HG03469 (cell line): ENCODE measurements at regions not wholly inside any gene's neighbourhood (a gene's known extent, or its start where the extent isn't known, plus 50 kb on each side); places are given as distances from the start of the nearest gene placed in this dataset.
"Not testable (repeated sequence)": the region's sequence is repeated elsewhere in the genome, so short reads cannot be mapped to it uniquely, and the experiment has no call there.

Experiments
- ATAC-seq: cut with Tn5 transposase; IDR thresholded peaks from one replicate; pipeline ENCODE4 v1.9.1; 2021; ENCODE audit warnings: mild to moderate bottlenecking, moderate library complexity, moderate number of reproducible peaks; ENCODE audit not compliant: unreplicated experiment

- no peak for ATAC-seq
Observed at GRCh38 chr4:20062054-20062453, 189.7 kb upstream of the SLIT2 start.

DNA sequence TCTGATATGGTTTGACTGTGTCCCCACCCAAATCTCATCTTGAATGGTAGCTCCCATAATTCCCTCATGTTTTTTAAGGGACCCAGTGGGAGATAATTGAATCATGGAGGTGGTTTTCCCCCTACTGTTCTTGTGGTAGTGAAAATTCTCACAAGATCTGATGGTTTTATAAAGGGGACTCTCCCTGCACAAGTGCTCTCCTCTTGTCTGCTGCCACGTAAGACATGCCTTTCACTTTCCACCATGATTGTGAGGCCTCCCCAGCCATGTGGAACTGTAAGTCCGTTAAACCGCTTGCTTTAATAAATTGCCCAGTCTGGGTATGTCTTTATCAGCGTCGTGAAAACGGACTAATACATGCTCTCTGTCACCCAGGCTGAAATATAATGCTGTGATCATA lies 200.9 kb upstream of the SLIT2 start:
- no peak for ATAC-seq

- no peak for ATAC-seq
Observed at GRCh38 chr4:20049889-20050288, 201.8 kb upstream of the SLIT2 start.

- no peak for ATAC-seq
Observed at GRCh38 chr4:20046931-20047677, 204.6 kb upstream of the SLIT2 start.

DNA sequence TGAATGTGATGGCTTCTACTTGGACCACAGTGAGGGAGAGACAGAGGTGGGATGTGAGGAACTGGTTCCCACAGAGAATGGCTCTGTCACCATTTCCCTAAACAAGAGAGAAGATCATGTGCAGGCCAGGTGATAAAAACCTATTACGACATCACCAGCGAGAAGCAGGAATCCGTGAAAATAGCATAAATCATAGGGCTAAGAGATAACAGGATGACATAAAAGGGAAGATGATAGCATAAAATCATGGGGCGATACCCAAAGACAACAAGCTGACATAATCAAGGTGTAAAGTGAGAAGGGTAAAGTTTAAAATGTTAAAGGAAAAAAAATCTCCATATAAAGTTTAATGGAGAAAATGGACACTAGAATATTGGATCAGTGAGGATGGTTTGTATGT lies 205.5 kb upstream of the SLIT2 start:
- ATAC-seq: no peak

- no peak for ATAC-seq
Observed at GRCh38 chr4:20044966-20045365, 206.7 kb upstream of the SLIT2 start.

DNA sequence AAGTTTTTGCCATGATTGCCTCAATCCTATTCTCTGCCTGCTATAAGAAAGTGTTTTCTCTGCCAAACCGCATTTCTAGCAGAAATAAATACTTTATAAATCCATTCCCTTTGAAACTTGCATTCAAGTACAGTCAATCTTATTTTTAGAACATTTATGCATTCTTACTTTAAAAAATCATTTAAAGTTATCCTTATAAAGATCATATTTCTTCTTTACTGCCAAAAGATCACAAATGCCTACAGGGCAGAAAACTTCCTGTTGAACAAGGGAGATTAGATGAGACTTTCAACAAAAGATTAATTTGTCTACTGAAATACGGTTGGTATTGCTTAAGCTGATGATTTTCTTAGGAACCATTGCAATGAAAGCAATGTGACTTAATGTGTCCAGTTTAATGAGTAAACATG lies 207.2 kb upstream of the SLIT2 start:
- no peak for ATAC-seq

DNA sequence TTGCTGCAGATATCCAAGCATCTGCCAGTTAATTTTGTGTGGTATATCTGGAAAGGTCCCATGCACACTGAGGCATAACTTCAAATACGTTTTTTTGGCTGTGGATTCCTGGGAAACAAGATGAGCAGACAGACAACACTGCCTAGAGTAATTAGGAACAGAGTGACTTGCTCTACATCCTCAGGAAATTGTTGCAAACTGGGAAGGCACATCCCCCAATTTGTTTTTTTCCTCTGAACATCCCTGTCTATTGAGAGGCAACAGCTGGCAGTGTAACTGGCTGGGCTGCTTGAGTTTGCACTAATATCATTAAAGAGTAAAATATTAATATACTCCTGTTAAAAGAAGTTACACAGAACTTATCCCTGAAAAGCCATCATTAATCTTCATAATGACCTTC lies 207.7 kb upstream of the SLIT2 start:
- no peak for ATAC-seq

DNA sequence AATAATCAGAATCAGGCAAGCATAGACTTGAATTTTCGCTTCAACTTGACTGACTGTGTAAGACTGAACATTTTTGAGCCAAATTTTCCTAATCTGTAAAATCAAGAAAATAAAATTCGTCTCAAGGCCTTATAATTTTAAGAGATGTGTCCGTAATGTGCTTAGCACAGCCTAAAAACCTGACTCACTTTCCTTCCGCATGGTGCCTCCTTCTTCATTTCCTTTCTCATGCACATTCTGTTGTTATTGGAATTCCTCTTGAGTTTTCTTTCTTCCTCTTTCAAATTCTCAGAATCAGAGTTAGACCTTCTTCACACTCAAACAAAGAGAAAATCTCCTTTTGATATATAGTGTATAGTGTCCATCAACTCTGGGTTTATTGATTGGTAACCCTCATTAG lies 208.9 kb upstream of the SLIT2 start:
- no peak for ATAC-seq

- ATAC-seq: no peak
Observed at GRCh38 chr4:20041839-20042407, 209.8 kb upstream of the SLIT2 start.

DNA sequence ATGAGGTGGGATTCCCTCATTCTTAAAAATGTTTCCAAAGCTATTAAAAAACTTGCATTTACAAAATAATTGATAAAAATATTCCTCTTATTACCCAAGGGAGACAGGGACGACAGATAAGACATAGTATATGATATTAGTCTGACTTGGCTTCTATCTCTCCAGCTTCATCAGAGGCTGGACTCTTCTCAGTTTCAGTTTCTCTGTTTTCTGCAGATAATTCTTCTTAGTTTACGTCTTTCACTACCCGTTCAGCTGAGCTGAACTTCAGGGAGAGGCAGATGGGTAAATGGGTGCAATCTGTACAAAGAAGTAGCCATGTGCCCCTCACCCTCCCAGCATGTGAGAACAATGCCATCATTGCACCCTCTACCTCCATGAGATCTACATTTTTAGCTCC lies 214.0 kb upstream of the SLIT2 start:
- no peak for ATAC-seq

- no peak for ATAC-seq
Observed at GRCh38 chr4:20030108-20030507, 221.6 kb upstream of the SLIT2 start.

GRCh38 chr4:20028645-20029044 lies 223.1 kb upstream of the SLIT2 start:
- ATAC-seq: no peak

DNA sequence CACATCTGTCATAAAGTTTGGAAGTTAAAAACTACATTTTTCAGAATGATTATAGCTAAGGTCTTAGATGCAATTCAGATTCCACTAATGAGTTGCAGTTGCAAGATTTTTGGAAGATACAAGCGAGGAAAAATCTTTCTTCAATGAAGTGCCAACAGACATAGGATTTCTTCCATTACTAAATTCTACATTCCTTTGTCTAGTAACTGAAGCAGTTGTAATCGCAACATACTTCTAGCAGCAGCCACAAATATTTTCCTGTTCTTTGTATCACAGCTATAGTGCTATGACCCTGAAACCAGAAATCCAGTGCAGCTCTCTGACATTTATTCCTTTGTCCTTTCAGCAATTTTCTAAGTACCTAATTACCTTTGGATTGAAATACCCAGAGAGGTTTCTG lies 225.2 kb upstream of the SLIT2 start:
- no peak for ATAC-seq

- ATAC-seq: no peak
Observed at GRCh38 chr4:20022471-20022870, 229.2 kb upstream of the SLIT2 start.

GRCh38 chr4:20020056-20020455 lies 231.6 kb upstream of the SLIT2 start:
- ATAC-seq: no peak

DNA sequence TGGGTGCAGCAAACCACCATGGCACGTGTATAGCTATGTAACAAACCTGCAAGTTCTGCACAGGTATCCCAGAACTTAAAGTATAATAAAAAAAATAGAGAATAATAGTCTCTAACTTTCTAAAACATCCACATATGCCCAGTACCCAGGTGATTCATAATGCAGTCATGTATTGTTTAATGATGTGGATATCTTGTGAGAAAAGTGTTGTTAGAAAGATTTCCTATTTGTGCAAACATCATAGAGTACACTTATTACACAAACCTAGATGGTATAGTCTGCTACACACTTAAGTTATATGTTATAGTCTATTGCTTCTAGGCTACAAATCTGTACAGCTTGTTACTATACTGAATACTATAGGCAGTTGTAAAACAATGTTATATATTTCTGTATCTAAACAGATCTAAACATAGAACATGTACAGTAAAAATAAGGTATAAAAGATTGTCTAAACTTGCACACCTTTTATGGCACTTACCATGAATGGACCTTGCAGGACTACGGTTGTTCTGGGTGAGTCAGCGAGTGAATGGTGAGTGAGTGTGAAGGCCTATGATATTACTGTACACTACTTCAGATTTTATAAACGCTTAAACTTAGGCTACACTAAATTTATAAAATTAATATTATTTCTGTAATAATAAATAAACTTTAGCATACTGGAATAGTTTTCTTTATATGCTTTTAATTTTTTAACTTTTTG lies 232.2 kb upstream of the SLIT2 start:
- no peak for ATAC-seq

GRCh38 chr4:20017777-20018115 lies 234.0 kb upstream of the SLIT2 start:
- no peak for ATAC-seq

DNA sequence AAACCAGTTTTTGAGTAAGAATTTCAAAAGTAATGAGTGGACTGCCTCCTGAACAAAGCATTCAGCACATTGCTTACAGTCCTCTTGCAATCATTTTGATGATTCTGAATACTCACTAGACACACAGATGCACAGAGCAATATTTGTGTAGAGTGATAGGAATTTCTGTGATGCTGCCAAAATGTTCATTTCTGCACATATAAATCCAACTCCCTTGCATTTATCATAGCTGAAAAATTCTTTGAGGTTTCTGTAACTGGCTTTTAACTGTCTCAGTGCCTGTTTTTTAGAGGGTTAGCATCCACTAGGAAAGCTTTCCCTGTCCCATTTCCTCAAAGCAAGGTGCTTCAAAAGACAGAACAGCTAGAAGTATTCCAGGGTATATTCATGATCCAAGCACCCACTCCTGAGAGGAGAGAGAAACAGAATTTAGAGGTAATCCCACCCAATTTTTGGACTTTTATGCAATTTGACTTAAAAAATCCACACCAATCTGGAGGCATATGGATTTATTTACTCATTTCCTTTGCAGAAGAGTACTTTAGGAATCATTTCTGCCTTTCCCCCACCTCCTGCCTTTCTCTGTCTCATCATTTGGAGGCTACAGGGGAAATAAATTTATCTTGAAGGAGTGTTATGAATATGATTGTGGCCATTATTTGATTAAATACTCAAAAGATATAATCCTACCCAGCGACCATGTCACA lies 234.5 kb upstream of the SLIT2 start:
- no peak for ATAC-seq

GRCh38 chr4:20015636-20016224 lies 236.0 kb upstream of the SLIT2 start:
- no peak for ATAC-seq

- ATAC-seq: not testable (repeated sequence)
Observed at GRCh38 chr4:20003836-20004558, 247.7 kb upstream of the SLIT2 start.
